GM21515 (cell line): ENCODE measurements at regions not wholly inside any gene's neighbourhood (a gene's known extent, or its start where the extent isn't known, plus 50 kb on each side); places are given as distances from the start of the nearest gene placed in this dataset.

Experiments
- ATAC-seq: cut with Tn5 transposase; IDR thresholded peaks from one replicate; pipeline ENCODE4 v1.9.1; 2021; ENCODE audit not compliant: unreplicated experiment

DNA sequence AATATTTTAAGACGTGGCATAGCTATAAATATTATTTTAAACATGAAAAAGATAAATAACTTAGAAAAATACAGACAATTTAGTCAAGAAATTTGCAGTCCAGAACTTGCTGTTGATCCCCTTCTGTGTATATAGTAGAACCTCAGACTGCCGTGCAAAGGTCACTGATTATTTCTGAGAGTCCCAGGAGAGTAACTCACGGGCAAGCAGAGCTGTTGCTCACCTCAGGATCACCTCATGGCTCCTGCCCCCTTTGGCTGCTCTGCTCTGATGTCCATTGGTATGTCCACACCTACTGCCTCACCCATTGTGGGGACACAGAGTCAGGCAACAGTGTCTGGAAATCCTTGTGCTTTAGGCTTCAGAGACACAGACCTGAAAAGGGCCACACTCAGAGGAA is 392.9 kb upstream of the CELF4 start:
- ATAC-seq = no peak

- no peak for ATAC-seq
Measured at GRCh38 chr18:37956902-37957301, 391.3 kb upstream of the CELF4 start.

DNA sequence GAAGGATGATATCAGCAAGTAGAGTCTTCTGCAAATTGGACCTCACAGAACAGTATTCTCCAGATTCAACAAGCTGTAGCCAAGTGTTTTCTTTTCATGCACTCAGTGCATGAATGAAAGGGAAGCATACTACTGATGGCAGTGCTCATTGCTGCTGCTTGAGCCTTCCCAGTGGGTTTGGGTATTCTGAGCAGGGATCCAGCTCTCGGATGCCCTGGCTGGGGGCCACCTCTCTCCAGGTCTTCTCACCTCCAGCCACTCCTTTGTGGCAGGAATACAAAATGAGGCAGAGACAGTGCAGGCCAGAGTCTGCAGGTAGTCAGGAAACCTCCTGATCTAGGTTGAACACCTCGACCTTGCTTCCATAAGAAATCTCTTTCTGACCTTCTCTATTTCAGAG is 390.4 kb upstream of the CELF4 start:
- no peak for ATAC-seq

DNA sequence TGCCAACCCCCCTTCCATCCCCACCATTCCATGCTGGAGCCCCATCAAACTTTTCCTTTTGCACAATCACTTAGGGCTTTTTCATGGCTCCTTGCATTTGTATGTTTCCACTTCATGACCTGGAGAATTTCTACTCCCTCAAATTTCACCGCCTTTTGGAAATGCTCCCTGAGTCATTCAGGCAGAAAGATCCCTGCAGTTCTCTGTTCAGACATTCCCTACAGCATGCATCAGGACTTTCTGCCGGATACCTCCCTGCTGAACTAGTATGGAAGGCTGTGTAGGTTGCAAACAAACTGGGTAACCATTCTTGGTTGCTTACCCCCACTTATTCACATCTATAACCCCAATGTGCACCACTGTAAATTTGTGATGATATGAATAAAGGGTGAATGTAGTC is 389.6 kb upstream of the CELF4 start:
- no peak for ATAC-seq

DNA sequence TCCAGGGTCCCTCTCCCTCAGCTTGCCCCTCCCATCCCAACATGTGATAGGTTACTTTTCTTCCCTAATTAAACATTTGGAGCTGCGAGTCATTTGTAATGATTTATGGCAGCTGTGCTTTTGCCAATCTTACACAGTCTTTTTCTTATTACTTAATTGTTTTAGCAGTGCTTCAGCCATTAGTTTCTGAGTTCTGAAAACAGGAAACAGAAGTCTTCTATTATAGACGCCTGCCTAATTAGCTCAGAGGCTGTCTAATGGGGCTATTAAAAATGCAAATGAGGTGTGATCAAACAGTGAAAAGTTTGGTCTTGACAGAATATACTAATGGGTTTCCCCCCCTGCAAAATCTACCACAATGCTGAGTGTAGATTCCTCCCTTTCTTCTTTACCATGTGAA is 388.3 kb upstream of the CELF4 start:
- no peak for ATAC-seq

- ATAC-seq = no peak
Measured at GRCh38 chr18:37948471-37948870, 382.9 kb upstream of the CELF4 start.

DNA sequence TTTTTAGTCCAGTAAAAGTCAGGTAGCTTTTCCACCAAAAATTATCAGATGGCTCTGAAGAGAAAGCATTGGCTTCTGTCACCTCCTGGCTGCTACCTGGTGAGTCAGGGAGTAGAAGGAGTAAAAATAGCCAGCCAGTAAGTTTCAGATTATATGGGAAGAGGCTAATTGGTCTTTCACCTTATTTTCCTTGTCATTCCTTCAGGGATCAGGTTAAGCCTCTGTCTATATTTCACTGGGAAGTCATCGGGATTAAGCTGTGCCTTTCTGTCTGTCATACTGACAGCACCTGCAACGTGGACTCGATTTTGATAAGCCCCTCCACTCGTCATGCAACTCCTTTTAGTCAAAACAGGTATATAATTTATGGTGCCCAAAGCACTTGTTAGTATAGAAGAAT is 380.7 kb upstream of the CELF4 start:
- no peak for ATAC-seq

GRCh38 chr18:37944700-37945270 is 379.2 kb upstream of the CELF4 start:
- ATAC-seq = no peak

DNA sequence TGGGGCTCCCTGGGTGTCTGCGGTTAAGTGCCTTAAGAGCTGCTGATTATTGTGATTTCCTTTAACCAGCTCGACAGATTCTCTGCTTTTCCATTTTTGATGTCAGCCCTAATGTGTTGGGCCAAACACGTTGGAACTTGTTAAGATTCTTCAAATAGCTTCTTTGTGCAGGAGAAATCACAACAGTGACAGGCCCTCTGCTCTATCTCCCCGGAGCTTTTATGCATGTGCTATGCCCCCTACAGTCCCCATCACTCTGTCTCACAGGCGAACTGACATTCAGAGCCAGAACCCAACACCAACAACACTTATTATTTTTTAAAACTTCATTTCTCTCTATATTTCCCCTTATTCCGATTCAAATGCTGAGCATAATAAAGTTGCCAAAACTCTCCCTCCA is 371.7 kb upstream of the CELF4 start:
- no peak for ATAC-seq

GRCh38 chr18:37935086-37935485 is 369.5 kb upstream of the CELF4 start:
- no peak for ATAC-seq

GRCh38 chr18:37930640-37931039 is 365.0 kb upstream of the CELF4 start:
- no peak for ATAC-seq

DNA sequence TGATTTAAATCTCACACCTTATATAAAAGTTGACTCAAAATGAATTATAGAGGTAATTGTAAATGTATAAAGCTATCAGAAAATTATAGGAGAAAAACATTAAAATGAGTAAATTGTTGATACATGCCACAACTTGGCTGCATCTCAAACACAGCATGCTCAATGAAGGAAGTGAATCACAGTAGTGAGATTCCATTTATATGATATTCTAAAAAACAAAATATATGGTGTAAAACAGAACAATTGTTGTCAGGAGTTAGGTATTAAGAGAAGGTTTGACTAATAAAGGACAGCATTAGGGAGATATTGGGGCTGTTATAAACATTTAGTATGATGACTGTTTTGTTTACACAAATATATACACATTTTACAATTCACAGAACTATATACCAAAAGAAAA is 356.6 kb upstream of the CELF4 start:
- no peak for ATAC-seq

DNA sequence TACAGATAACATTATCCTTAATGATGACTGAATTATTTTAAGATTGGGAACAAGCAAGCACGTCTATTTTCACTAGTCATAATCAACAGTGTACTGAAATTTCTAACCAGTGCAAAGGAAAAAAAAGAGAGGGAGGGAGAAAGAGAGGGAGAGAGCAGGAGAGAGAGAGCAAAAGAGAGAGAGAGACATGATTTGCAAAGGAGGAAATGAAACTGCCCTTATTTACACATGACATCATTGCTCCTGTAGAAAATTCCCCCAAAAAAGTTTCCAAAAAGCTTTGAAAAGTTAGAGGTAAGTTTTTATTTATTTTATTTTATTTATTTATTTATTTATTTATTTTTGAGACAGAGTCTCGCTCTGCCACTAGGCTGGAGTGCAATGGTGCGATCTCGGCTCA is 355.3 kb upstream of the CELF4 start:
- ATAC-seq = no peak

GRCh38 chr18:37913051-37913450 is 347.5 kb upstream of the CELF4 start:
- ATAC-seq = no peak

GRCh38 chr18:37902344-37902743 is 336.7 kb upstream of the CELF4 start:
- no peak for ATAC-seq

DNA sequence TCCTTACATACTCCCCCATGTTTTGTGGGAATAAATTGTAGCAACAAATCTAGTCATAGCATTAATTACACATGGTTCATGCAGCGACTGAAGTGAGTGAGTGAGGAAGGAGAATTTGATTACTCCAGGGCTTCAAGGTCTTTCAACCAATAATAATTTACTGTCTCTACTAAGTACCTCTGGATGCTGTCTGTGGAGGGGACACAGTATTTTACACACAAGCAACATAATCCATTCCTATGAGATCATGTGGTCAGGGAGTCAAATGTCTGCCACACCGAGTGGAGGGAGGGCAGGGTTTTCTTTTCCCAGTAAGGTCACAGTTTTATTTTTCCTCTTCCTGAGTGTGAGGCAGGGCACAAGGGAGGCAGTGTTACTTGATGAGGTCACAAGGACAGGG is 334.7 kb upstream of the CELF4 start:
- no peak for ATAC-seq

- ATAC-seq = no peak
Measured at GRCh38 chr18:37889963-37890362, 324.4 kb upstream of the CELF4 start.

GRCh38 chr18:37874721-37875120 is 309.1 kb upstream of the CELF4 start:
- no peak for ATAC-seq

DNA sequence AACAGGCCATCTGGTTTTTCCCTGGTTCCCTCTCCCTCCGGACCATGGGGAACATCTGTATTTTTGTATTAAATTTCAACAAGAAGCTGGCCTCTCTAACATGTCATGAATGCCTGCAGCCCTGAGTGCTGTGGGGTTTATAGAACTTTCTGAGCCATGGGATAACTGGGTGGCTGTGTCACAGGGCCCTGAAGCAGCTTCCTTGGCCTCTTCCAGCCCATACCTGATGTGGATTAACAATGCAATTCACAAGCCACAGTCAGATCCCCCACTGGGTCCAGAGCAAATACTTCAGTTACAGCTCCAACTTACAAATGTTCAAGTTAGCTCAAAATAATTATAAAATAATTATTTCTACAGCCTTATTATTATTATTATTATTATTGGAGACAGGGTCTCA is 307.8 kb upstream of the CELF4 start:
- no peak for ATAC-seq

DNA sequence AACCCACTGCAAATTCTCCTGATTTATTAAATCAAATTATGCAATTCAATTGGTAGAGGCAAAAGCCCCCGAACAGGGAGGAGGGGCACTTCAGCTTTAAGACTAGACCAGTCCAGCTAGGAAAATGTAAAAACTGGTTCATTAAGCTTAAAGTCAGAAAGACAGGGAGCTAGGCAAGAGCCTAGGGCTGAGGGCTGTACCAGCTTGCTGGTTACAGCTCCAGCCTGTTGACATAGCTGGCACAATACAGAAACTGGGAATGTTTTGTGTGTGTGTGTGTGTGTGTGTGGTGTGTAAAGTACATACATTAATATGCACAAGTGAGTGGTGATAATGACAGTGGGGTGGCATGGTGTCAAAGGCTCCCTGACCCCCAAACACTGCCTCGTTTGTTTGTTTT is 307.0 kb upstream of the CELF4 start:
- no peak for ATAC-seq

- ATAC-seq = no peak
Measured at GRCh38 chr18:37871561-37871960, 306.0 kb upstream of the CELF4 start.

- ATAC-seq = no peak
Measured at GRCh38 chr18:37869051-37869450, 303.5 kb upstream of the CELF4 start.

GRCh38 chr18:37864122-37864521 is 298.5 kb upstream of the CELF4 start:
- ATAC-seq = no peak

DNA sequence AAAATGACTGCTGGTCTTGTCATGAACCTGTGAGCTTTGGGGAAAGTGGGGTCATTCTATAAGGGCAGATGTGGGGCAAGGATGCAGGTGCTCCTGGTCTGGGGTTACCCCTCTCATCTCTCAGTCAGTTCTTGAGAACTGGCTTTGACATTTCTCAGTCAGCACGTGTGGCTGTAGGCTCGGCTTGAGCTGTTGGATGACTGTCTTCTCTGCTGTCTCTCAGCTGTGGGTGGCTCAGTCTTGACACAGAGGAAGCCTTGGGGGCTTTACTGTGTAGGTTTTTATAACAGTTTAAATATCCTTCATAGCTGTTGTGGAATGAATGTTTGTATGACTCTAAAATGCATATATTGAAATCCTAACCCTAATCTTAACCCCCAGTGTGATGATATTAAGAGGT is 296.4 kb upstream of the CELF4 start:
- no peak for ATAC-seq
